HG02970 (cell line): ENCODE measurements at regions not wholly inside any gene's neighbourhood (a gene's known extent, or its start where the extent isn't known, plus 50 kb on each side); places are given as distances from the start of the nearest gene placed in this dataset.

Source experiments
- ATAC-seq: cut with Tn5 transposase; IDR thresholded peaks from one replicate; pipeline ENCODE4 v1.9.1; 2021; ENCODE audit warnings: mild to moderate bottlenecking, moderate library complexity, moderate number of reproducible peaks; ENCODE audit not compliant: unreplicated experiment, low FRiP score

GRCh38 chr6:105824732-105825131 is 261.4 kb upstream of the PRDM1 start:
- no peak for ATAC-seq

GRCh38 chr6:105821777-105822176 is 264.4 kb upstream of the PRDM1 start:
- ATAC-seq, result no peak

- ATAC-seq, result no peak
Measured at GRCh38 chr6:105821027-105821426, 265.1 kb upstream of the PRDM1 start.

GRCh38 chr6:105819745-105820144 is 266.4 kb upstream of the PRDM1 start:
- ATAC-seq, result no peak

- ATAC-seq, result no peak
Measured at GRCh38 chr6:105818505-105818904, 267.6 kb upstream of the PRDM1 start.

- ATAC-seq, result no peak
Measured at GRCh38 chr6:105817961-105818360, 268.2 kb upstream of the PRDM1 start.

GRCh38 chr6:105817370-105817769 is 268.8 kb upstream of the PRDM1 start:
- ATAC-seq, result no peak

GRCh38 chr6:105816847-105817246 is 269.3 kb upstream of the PRDM1 start:
- ATAC-seq, result no peak

- ATAC-seq, result no peak
Measured at GRCh38 chr6:105815661-105816555, 270.2 kb upstream of the PRDM1 start.

GRCh38 chr6:105814745-105815536 is 271.2 kb upstream of the PRDM1 start:
- no peak for ATAC-seq

- no peak for ATAC-seq
Measured at GRCh38 chr6:105810922-105811482, 275.1 kb upstream of the PRDM1 start.

- no peak for ATAC-seq
Measured at GRCh38 chr6:105810105-105810921, 275.8 kb upstream of the PRDM1 start.

GRCh38 chr6:105808571-105808970 is 277.6 kb upstream of the PRDM1 start:
- no peak for ATAC-seq

- ATAC-seq, result no peak
Measured at GRCh38 chr6:105807905-105808304, 278.2 kb upstream of the PRDM1 start.

GRCh38 chr6:105806486-105806920 is 279.6 kb upstream of the PRDM1 start:
- no peak for ATAC-seq

GRCh38 chr6:105805501-105806023 is 280.6 kb upstream of the PRDM1 start:
- ATAC-seq, result no peak

GRCh38 chr6:105804424-105804823 is 281.7 kb upstream of the PRDM1 start:
- ATAC-seq, result no peak

GRCh38 chr6:105804000-105804399 is 282.1 kb upstream of the PRDM1 start:
- ATAC-seq, result no peak

GRCh38 chr6:105803442-105803841 is 282.7 kb upstream of the PRDM1 start:
- no peak for ATAC-seq

- ATAC-seq, result no peak
Measured at GRCh38 chr6:105802703-105803102, 283.4 kb upstream of the PRDM1 start.
